RPMI8226 (cell line): ENCODE measurements at regions not wholly inside any gene's neighbourhood (a gene's known extent, or its start where the extent isn't known, plus 50 kb on each side); places are given as distances from the start of the nearest gene placed in this dataset.

Source experiments
- DNase-seq: peaks from one replicate; pipeline ENCODE4 v3.0.0-alpha.2; 2015

DNA sequence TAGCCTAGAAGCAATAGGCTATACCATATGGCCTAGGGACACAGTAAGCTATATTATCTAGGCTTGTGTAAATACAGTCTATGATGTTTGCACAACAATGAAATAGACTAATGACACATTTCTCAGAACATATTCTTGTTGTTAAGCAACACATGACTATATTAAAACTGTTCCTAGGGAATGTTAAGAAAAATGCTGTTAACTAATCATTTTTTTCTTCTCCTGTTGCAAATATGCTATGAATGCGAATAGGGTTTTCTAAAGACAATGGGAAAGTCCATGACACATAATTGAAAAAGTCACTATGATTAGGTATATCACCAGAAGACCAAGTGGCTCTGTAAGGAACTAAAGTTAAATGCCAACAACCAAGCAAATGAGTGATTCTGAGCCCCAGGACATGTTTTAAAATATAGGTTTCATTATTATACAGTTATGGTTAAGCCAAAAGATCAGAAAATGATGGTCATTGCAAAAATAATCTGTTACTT, 454.0 kb upstream of the SORCS1 start:
- DNase-seq, result no peak

DNA sequence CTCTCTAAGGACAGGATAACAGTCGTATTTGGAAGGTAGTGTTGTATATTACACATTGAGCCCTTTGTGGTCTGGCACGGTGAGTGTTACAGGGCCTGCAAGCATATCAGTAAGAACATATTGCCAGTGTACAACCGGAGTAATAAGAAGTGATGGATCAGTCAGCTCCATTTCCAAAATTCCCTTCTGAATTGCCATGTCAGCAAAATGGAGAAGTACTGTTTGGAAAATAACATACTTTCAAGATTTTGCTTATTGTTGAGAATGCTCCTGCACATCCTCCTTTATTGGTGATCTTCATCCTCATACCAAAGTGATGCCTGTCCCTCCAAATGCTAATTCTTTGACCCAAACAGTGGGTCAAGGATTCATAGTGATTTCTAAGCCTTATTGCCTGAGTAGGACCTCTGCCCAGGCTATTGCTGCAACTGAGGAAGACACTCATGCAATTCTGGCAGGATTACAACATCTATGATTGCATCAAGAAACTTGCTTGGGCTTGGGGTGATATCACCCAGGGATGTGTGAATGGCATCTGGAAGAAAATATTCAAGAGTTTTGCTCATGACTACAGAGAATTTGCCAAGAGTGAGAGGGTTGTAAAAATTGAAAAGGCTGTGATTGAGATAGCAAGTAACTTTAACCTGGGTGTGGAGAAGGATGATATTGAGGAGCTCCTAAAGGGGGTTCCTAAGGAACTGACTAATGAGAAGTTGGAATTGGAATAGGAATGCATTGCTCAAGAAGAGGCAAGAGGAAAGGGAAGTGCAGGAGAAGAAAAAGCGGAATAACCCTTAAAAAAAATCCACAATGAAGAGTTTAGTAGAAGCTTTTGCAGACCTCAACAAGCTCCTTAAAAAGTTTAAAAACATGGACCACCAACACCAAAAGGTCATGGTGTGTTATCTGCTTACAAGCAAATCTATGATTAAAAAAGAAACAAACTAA, 452.2 kb upstream of the SORCS1 start:
- no peak for DNase-seq

DNA sequence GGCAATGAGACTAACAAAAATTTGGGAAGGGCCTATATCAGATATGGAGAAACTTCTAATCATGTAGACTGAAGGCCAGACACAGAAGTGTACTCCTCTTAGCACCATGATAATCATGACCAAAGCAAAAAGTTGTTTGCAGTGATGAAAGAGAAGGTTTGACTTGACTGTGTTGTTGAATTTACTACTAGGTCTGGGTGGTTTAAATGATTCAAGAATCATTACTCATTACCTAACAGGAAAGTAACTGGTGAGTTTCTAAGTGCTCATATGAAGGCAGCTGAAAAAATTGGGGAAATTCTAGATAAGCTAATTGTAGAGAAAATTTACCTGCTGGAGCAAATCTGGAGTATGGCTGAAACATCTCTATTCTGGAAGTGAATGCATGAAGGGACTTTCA, 451.5 kb upstream of the SORCS1 start:
- DNase-seq, result no peak

DNA sequence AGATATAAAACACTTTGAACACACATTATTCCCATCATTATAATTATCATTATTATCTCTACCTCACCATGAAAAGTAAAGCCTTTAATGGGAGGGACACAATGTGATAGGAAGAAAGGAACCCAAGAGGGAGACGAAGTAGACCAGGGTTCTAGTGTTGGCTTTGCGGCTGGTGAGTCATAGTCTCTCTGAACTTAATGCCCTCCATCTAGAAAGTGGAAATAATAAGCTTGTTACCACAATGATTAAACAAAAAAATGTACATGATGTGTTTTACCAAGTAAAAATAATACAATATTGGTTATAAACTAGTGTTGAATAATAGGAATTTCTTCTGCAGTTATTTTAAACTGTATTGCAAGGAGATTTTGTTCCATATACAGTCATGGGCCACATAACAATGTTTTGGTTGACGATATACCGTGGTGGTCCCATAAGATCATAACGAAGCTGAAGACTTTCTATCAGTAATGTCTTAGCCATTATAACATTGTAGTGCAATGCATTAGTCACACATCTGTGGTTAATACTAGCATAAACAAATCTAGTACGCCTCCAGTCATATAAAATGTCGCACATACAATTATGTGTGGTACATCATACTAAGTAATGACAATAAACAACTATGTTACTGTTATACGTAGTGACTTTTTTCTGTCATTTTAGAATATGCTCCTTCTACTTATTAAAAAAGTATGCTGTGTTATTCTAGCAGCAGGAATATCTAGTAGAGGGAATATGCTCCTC, 450.6 kb upstream of the SORCS1 start:
- no peak for DNase-seq

DNA sequence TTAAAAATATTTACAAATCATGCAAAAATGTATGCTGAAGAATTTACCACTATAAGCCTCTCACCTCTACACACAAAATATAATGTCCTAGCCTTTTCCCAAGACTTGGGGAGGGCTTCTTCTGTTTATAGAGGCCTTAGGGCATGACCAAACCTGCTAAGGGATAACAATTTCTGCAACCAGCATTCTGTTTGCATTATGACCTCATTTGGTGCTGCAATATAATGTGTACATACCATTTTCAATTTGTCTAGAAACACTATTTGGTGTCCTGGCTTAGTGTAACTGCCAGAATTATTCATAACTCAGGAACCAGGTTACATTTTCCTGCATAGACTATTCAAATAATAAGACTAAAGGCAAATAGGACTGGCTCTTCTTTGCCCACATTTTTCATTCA, 446.6 kb upstream of the SORCS1 start:
- no peak for DNase-seq

DNA sequence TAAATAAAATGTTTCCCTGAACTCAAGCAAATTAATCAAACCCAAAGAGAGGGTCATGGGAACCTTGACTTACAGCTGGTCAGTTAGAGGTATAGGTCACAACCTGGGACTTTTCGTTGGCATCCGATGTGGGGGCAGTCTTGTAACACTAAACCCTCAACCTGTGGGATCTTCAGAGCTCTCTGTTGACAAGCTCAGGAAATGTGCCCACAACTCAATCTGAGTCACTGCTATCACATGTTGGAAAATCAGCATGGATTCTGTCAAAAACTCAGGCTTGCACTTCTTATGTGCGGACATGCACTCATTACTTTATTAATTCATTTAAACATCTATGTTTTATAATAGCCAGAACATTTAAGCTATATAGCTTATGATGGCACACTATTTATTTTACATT, 424.6 kb upstream of the SORCS1 start:
- DNase-seq, result no peak

DNA sequence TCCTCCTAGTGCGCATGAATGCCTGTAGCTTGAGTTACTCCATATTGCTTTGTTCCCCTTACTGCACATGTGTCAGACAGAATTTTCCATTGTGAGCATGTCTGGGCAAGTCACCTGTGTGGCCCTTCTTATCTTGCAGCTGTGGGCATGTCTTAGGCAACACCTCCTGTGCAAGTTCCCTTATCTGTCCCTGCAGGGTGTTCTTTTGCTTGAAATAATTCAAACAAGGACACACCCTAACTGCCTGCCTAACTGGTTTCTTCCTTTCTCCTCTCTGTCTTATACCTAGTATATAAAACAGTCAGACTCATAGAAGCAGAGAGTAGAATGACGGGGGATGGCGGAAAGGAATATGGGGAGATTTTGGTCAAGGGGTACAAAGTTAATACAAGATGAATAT, 421.1 kb upstream of the SORCS1 start:
- no peak for DNase-seq

DNA sequence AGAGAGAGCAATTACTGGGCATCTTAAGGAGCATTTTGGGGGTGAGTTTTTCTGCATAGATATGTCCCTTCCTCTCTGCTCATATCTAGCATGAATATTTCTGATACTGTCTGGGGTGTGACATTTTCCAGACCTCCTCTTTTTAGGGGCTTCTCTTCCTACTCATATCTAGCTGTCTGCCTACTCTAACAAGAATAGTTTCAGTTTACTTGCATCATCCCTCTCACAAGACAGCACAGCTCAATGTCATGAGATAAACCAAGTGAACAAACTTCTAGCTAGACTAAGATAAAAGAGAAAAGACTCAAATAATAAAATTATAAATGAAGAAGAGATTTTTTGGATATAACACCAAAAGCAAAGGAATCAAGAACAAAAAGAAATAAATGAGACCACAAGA, 419.5 kb upstream of the SORCS1 start:
- DNase-seq, result no peak

DNA sequence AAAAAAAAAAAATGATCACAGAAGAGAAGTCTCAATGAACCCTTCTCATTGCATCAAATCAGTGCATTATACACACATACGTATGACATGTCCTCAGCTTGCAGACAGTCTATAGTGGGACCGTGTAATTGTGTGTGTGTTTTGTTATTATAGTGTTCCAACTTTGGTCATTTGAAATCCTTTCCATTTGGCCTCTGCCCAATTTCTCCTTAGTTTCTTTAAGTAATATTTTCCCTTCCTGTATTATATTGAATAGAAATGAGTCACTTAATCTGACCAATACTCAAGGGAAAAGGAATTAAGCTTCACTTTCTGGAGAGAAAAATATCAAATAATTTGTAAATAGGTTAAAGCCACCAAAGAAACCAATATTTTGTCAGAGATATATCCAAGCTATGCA, 415.5 kb upstream of the SORCS1 start:
- no peak for DNase-seq

DNA sequence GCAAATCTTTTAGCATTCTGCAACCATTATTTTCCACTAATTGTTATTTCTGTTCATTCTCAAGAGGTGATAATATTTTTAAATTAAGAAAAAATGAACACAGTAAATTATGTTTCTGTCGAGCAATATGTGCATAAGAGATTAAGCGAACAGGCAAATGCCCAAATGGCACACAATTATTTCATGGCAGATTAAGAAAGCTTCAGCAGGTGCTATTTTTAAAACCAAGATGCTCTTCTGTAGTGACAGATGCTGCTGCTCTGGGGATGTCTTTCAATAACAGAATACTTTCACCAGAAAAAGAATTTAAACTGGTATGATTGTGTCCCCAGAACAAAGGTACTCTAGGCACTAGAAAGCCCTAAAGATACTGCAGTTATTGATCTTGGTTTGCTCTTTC, 412.7 kb upstream of the SORCS1 start:
- DNase-seq, result no peak

DNA sequence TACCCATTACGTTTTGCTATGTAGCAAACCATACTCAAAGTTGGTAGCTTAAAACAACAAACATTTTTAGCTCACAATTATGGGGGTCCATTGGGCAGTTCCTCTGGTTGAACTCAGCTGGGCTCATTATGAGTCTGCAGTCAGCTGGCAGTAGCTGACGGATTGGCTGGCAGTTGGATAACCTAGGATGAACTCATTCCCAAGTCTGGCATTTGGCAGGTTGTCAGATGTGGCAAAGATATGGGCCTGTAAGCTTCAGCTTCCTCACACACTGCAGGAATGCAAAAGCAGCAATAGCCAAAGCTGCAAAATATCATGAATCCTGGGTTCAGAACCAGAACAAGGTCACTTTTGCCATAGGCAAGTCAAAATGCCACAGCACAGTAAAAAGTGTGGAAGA, 412.2 kb upstream of the SORCS1 start:
- no peak for DNase-seq

DNA sequence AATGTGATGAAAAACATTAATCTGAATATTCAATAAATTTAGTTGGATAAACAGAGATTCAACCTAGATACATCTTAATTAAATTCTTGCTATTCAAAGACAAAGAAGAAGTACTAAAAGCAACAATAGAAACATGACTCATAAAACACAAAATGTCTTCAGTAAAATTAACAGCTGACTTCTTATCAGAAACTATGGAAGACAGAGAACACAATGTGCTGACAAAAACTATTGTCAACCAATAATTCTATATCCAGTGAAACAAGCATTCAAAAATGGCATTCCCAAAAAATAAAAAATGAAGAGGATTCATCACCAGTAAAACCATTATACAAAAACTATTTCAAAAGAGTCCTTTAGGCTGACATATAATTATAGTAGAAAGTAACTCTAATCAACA, 400.5 kb upstream of the SORCS1 start:
- DNase-seq, result no peak

DNA sequence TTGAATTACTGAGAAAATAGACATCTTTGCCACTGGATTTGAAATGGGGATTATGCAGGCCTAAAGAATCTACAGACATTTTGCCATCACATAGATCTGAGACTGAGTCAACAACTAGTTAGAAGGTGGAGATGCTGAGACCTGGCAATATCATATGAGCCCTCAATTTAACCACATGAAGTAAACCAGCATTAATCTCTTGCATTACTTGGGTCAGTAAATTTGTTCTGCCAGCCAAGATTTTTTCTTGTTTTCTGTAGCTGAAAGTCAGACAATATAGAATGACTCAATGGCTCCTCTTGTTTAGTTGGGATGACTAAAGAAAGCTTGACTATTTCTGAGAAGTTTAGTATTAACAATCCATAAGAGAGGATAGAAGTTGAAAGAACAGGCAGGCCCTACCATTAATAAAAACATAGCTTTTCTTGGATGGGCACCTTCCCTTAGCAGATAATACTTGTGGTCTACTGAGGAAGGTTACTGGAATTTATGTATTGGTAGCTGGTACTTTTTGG, 396.7 kb upstream of the SORCS1 start:
- DNase-seq, result no peak

DNA sequence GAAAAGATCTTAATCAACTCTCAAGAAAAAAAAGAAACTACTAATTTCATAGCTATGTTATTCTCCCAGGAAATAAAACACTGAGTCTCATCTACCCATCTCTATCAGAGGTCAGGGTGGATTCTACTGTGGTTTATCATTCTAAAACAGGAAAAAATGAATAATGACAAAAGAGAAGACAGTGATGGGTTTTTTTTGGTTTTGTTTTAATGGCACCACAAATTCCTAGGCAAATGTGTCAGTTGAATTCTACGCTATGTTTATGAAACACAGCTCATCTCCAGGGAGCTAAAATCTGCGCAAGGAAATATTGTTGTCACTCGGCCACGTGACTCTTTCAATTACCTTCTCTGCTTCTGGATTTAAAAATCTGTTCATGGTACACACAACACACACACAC, 393.4 kb upstream of the SORCS1 start:
- DNase-seq, result no peak

DNA sequence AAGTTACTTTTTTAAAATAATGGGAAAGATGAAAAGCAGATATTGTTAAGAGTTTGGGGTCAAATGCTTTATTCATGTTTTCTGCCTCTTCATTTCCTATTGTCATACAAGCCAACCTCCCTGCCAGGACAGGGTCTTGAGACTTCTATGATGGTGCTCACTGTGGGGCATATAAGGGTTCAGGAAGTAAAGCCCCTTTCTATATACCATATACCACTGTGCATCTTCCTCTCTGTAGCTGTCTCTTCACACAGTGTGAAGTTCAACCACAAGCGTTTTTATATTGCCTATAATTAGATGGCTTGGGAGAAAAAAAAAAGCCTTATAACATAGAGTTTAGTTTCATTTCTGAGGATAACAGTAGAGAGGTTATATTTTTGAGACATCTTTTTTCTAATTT, 389.8 kb upstream of the SORCS1 start:
- no peak for DNase-seq

DNA sequence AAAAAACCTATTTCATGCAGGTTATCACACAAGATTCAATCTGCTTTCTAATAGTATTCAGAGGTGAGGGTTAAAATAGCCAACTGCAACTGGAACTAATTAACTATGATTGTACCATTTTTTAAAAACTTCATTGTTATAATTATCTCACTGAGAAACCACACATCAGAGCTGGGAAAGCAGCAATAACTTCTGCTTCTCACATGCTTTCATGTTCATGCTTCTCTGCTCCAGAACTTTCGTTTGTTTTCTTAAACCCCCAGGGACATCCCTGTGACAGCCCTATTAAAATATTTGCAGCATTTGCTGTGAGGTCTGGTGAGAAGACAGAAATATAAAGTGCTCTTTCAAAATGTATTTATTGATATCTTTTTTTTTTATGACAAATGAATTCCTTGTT, 389.0 kb upstream of the SORCS1 start:
- DNase-seq, result no peak

DNA sequence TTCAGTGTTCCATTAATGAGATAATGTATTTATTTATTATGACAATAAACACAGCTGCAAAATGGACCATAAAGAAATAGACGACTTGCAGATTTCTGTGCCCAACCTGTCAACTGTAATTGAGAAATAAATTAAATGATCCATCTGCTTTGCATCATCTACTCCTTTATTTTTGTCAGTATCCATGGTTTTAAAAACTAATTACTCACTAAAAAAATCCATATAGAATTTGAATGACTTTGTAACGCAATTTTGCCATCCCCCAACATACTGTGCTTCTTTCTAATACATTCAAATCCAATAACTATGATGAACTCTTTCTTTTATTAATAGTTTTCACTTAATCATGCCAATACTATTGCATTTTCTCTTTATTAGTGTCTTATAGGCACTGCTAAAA, 388.5 kb upstream of the SORCS1 start:
- no peak for DNase-seq

DNA sequence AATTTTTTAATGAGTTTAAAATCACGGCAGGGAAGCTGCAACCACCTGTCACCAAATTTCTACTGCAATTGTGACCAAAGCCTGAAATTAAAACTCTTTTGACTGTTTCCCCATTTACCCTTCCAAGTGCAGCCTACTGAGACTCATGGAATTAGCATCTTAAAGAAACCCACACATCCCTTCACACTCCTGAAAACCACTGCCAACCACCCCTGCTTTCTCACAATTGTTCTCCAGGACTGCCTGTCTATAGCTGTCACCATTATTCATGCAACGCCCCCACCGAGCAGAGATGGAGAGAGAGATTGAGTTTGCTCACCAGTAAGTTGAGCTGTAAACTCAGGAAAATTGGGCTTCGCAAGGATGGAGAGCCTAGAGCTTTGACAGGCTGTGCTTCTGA, 383.8 kb upstream of the SORCS1 start:
- DNase-seq, result no peak

DNA sequence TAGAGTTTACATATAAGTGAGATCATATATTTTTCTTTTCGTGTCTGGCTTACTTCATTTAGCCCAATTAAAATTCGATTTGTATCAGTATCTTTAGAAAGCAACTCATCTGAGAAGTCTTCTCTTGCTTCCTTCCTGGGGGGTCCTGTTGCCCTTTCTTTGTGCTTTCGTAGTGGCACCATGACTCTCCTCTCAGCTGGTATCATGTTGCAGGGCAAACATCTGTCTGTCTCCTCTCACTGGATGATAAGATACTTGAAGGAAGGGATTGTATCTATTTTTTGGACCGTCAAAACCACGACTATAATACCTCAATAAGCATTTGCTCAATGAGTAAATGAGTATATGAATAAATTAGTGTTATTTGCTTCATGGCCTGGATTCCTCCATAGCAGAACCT, 382.5 kb upstream of the SORCS1 start:
- DNase-seq, result no peak

DNA sequence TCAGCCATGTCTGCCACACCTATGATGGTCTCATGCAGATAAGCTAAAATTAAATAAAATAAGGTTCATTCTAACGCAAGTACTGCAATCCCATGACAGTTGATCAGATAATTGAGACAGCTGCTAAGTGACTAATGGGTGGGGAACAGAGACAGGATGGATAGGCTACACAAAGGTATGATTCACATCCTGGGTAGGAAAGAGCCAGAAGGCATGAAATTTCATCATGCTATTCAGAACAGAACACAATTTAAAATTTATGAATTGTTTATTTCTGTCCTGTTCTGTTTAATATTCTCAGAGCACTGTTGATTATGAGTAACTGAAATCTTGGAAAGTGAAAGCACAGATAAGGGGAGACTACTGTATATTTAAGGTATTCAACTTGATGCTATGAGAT, 381.8 kb upstream of the SORCS1 start:
- DNase-seq, result no peak

DNA sequence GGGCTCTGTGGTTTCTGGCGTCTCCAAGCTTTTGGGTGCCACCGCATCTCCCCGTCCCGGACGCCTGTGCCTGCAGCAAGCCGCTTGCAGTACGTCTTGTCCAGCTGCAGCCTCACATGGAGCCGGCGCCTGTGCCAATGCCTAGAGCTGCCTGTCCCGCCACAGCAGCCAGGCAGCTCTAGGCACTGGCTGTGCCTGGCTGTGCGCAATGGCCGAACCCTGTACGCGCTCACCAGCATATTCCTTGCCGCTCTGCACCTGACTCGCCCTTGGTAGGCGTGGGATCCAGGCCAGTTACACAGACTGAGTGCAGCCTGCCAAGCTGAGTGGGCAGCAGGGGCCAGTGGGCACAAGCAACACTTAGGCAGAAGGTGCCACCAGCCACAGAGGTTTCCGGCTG, 381.2 kb upstream of the SORCS1 start:
- DNase-seq, result no peak

DNA sequence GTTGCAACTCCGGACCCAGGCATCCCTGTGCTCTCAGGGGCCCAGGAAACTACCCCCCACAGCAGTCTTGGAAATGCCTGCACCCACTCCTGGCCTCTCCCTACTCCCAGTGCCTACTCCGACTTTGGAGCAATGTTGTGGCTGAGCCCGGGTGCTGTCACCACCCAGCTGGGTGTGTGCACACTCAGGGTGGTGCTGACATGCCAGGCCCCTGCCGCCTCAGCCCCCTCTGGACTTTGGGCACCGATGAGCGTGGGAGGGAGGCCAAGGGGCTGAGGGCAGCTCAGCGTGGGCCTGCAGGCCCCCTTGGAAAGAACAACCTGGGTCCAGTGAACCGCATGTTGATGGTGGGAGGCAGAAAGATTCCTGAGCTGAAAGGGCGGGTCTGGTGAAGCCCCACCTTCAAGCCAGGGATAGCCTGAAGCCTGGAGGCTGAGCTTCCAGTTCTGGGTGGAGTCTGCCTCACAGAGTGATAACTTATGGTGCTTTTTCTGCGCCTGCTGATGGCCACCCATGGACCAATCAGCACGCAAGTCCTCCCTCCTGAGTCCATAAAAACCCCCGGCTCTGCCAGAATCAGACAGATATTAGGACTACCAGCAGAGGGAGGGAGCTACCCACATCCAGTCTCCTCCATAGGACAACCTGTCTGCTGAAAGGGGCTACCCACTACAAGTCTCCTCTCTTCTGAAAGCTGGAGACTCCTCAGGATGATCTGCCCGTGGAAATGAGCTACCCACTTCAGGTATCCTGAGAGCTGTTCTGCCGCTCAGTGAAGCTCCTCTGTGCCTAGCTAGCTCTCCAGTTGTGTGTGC, 380.4 kb upstream of the SORCS1 start:
- no peak for DNase-seq

DNA sequence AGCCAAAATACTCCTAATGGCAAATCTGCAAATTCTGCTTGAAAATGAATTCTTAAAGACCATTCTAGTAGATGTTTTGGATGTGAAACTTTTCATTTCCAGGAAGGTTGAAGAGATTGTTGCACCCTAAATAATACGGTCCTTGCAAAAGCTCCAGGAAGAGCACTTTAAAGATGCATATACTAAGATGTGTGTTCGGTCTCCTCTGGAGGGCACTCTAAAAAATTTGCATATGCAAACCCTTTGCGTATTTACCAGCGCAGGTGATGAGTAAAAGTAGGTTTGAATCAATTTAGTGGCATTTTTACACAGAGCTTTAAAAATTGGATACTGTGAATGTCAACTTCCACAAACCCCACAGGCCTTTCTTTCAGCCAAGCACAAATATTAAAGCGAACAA, 378.1 kb upstream of the SORCS1 start:
- no peak for DNase-seq
